GM18861 (cell line): ENCODE measurements at regions not wholly inside any gene's neighbourhood (a gene's known extent, or its start where the extent isn't known, plus 50 kb on each side); places are given as distances from the start of the nearest gene placed in this dataset.
A peak's percentile ranks its signal among the peaks of the same experiment; 100 is the strongest.
"Not testable (repeated sequence)": the region's sequence is repeated elsewhere in the genome, so short reads cannot be mapped to it uniquely, and the experiment has no call there.

Experiments used
- ATAC-seq: cut with Tn5 transposase; IDR thresholded peaks from one replicate; pipeline ENCODE4 v1.9.1; 2021; ENCODE audit not compliant: unreplicated experiment

DNA sequence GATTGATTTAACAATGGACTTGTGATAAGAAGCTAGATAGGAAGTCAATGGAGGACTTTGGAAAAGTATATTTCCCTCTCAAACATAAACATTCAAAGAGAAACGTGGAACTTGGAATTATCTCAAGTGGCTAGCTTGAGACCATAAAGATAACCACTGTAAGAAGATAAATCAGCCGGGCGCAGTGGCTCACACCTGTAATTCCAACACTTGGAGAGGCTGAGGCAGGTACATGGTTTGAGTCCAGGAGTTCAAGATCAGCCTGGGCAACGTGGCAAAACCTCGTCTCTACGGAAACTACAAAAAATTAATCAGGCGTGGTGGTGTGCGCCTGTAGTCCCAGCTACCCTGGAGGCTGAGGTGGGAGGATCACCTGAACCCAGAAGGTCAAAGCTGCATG lies 405.9 kb upstream of the ACVR2A start:
- no peak for ATAC-seq

DNA sequence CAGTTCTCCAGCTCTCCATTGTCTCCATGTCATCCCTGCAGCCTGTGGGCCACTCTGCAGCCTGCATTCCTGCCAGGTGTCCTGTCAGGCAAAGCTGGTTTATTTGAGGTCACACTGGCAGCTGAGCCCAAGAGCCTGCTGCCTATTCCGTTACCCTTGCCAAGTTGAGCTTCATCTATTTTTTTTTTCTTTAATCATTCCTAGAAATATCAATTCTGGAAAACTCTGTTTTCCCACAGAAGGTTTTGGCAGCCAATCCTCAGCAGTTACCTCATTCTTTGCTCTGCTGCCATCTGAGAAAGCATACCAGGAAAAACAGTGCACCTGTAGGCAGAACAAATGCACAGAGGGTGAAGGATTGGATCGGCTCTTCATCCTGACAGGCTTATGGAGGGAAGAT lies 411.0 kb upstream of the ACVR2A start:
- ATAC-seq, result no peak

GRCh38 chr2:147430408-147430807 lies 414.4 kb upstream of the ACVR2A start:
- no peak for ATAC-seq

DNA sequence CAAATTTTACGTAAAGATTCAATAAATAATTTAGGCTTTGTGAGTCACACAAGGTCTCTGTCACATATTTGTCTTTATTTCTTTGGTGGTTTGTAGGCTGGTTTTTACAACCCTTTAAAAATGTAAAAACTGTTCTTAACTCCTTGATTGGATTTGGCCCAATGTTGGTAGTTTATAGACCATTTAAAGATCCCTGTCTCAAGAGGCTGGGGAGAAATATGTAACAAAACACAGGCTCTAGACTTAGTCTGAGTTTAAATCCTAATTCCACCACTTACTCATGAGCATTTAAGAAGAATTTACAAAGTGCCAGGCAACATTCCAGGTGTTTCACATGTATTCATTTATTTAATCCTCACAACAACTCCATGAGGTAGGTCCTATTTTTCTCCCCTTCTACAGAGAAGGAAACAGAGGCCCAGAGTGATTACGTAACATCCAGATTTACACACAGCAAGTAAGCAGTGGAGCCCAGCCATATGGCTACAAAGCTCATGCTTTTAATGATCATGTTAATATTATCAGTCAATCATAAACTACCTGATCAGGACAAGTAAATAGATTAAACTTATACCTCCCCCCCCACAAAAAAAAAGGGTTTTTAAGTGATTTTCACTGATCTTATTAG lies 416.6 kb upstream of the ACVR2A start:
- no peak for ATAC-seq

GRCh38 chr2:147425437-147426029 lies 419.3 kb upstream of the ACVR2A start:
- no peak for ATAC-seq

DNA sequence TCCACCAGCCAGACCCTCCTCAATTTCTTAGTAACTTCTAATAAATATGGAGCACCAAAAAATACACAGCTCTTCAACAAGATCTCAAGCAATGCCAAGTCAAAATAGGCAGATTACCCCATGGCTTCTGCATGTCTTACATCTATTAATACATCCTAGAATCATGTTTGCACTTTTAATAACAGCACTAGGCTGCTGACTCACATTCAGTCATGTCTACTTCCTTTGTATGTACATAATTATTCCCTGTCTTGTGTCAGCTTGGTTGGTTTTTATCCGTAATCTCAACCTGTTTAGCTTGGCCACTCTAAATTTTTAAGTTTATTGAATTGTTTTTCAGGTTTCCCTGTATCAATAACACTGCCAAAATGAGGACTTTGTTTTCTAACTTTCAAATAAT lies 420.1 kb upstream of the ACVR2A start:
- ATAC-seq, result no peak

DNA sequence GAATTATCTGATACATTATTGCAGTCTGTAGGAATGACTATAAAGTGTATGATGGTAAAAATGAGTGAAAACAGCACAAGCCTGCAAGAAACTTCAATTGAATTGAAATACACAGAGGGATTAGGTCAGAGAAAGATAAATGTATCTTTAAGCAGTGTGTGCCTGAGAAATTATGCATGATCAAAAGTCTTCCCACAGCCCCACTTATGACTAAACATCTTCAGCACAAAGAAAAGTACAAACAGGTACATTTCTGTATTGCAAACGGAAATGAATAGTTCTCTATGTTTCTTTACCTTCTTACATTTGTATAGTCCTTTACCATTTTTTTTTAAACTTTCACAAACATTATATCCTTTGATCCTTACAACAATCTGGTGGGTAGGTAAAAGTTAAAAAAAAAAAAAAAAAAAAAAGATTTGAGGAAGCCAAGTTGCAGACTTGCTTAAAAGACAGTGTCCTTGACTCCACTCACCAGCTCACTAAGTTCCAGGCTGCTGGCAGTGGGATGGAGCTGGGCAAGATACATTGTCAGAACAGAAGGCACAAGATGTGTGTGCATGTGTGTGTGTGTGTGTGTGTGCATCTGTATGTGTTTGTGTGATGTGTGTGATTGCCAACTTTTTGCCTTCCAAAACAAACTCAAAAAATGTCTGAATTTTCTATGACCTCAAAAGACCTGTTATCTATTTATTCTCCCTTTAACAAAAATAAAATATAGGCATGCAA lies 423.7 kb upstream of the ACVR2A start:
- ATAC-seq, result no peak

- ATAC-seq, result no peak
Observed at GRCh38 chr2:147420517-147420916, 424.3 kb upstream of the ACVR2A start.

DNA sequence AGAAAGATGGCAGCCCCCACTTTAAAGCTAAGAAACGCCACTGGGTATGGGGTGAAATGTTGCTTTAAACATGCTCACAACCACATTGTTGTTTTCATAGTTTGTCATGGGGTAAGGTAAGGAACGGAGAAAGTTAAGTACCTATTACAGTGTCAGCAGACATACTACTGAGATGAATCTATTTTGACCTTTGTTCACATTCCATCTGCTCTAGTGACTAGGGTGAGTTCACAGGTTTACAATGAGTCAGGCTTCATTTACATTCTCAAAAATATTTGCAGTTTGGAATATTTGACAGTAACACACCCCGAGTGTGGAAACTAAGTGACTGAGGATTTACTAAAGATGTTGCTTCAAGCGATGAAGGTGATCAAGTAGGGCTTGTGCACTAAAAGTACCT lies 428.7 kb upstream of the ACVR2A start:
- ATAC-seq, result no peak

DNA sequence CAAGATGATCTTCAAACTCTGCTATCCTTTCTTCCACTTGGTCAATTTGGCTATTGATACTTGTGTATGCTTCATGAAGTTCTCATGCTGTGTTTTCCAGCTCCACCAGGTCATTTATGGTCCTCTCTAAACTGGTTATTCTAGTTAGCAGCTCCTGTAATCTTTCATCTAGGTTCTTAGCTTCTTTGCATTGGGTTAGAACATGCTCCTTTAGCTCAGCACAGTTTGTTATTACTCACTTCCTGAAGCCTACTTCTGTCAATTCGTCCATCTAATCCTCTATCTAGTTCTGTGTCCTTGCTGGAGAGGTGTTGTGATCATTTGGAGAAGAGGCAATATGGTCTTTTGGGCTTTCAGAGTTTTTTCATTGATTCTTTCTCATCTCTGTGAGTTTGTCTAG lies 430.2 kb upstream of the ACVR2A start:
- ATAC-seq, result not testable (repeated sequence)

GRCh38 chr2:147408357-147408756 lies 436.5 kb upstream of the ACVR2A start:
- ATAC-seq, result no peak

- ATAC-seq, result peak; percentile 66
Observed at GRCh38 chr2:147405651-147406050, 439.2 kb upstream of the ACVR2A start.

DNA sequence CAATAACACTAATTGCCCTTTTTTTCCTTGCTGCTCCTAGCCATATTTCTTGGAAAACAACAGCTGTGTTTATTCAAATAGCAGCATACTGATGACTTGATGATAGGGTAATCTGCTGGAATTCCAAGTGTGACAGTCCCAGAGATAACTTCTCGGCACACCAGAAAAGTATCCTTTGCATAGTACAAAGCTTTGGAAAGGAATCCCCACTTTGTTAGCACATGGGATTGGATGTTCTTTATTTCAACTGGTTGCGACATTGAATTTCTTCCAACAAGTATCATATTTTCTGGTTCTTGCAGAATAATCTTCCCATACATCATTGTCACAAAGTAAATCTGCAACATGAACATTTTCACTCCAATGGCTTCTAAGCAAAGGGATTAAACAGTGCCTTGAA lies 445.8 kb upstream of the ACVR2A start:
- no peak for ATAC-seq

DNA sequence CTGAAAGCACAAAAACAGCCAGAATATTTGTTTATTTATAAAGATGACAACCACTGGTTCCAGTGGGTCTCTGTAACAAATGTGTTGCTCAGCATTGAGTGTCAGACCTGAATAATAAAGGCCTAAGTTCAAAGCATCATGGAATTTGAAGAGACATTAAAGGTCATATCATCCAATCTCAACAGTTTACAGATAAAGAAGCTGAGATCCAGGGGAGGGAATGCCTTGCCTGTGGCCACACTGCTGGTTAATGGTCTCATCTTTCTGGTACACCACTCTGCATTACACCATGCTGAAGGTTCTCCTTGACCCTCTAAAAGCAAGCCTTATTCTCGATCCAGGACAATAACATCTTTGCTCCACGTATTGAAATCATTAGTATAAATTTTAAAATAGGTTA lies 446.5 kb upstream of the ACVR2A start:
- no peak for ATAC-seq

GRCh38 chr2:147396890-147397289 lies 447.9 kb upstream of the ACVR2A start:
- no peak for ATAC-seq

DNA sequence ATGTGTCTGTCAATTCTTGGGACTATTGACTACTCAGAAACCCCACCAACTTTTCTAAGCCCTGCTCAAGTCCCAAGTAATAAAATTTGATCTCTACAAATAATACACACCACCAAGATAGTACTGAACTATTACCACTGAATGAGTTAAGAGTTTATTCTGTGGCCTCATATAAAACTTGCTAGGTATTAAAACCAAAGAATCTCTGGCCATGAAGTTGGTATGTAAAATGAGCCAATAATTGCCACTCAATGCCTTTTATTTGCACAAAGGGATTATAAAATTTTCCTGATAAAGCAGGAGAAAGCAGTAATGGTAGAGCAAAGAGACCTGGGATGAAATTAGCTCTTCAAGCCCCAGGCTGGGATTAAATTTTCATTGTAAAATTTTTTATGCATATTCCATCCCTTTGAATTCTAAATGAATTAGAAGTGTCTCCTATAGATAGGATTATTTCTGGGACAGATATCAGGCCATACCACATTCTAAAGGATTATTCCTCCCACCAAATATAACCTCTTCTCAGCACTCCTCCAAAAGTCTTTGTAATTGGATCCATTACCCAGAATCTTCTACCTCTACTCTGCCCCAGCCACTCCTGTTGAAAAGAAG lies 450.5 kb upstream of the ACVR2A start:
- no peak for ATAC-seq

DNA sequence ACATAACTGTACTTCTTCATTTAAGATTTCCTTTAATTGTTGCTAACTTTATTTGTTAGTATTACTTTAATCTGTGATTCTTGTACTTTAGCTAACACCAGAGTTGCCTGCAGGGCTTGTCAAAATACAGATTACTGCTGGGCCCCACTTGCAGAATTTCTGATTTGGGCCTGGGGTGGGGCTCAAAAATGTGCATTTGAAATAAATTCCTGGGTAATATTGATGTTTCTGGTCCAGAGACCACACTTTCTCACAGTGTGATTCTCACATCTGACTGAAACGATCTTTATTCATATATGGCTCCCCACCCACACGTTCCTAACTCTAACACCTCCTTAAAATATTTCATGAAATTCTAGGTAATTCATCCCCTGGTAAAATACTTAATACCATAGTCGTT lies 452.6 kb upstream of the ACVR2A start:
- ATAC-seq, result no peak

DNA sequence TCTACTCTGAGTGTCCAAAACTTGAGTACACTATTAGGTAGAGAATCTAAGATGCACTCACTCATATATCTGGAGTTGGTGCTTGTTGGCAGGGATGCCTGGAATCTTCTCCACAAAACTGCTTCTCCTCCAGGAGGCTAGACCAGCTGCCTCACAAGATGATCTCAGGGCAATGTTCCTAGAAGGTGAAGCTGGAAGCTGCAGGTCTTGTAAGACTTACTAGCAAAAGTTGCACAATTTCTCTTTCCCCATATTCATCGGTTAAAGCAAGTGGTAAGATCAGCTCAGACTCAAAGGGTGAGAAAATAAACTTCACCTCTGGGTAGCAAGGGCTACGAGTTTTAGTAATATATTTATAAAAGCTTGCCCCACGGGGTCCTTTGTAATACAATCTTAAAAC lies 454.4 kb upstream of the ACVR2A start:
- no peak for ATAC-seq

DNA sequence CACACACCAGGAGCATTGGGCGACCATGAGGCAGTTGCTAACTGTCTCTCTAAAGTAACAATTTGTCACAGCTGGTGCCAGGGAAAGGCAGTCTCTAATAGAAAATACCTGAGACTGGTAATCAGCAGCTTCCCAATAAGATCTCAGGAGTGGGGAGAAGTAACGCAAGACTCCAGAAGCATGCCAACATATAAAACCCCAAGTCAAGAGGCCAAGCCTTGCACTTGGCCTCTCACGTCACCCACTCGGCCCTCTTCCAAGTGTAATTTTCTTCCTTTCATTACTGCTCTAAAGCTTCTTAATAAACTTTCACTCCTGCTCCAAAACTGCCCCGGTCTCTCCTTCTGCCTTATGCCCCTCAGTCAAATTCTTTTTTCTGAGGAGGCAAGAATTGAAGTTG lies 455.6 kb upstream of the ACVR2A start:
- no peak for ATAC-seq

GRCh38 chr2:147388217-147388616 lies 456.6 kb upstream of the ACVR2A start:
- no peak for ATAC-seq

DNA sequence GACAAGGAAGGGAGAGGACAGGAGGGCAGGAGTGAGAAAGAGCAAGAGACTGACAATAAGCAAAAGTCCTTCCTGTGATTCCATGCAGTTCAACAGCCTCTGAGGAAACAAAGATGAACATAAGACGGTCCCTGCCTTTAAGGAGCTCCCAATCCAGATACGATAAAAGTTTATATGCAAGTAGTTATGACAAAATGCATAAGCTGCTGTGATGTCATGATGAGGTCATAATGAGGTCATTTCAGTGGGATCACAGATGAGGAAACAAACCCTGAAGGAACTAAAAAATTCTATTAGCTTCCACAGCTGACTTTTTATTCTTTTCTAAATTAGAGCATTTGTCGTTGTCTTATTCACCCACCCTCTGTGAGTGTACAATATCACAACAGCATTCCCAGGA lies 458.5 kb upstream of the ACVR2A start:
- no peak for ATAC-seq

DNA sequence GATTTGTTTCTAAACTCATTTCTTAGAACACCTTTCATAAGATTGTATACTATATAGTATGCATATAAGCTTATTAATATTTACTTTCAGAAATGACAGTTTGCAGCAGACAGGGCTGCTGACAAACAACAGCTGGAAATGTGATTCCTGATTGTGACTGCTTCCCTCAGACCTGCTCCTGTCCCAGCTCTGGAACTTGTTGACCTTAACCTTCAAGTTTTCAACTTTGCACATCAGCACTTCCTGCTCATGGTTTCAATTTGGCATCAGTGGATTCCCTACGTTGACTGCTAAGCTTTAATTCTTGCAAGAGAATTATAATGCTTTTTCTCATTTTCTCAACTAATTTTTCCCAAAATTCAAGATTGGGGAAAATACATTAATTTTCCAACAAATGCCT lies 459.2 kb upstream of the ACVR2A start:
- ATAC-seq, result no peak
